MM.1S (cell line): ENCODE measurements at regions not wholly inside any gene's neighbourhood (a gene's known extent, or its start where the extent isn't known, plus 50 kb on each side); places are given as distances from the start of the nearest gene placed in this dataset.

Source experiments
- DNase-seq: peaks from one replicate; pipeline ENCODE4 v3.0.0-alpha.2; 2015
- H2AFZ ChIP-seq: fragments of 300-600 bp; sonication (generic); 2 replicates; pipeline ENCODE4 v1.6.0; 2016; ENCODE audit warnings: antibody characterized with exemption, low read length
- H3F3A ChIP-seq: fragments of 300-600 bp; sonication (generic); 2 replicates; pipeline ENCODE4 v1.6.1; 2016; ENCODE audit warnings: mild to moderate bottlenecking, antibody characterized with exemption, low read length, moderate library complexity, mixed read lengths; ENCODE audit not compliant: insufficient read depth
- H3K27ac ChIP-seq: fragments of 300-600 bp; sonication (generic); 2 replicates; pipeline ENCODE4 v1.5.1; 2016; ENCODE audit warnings: mild to moderate bottlenecking, low read length
- H3K27me3 ChIP-seq: fragments of 300-600 bp; sonication (generic); replicated peaks from 2 replicates; pipeline ENCODE4 v1.6.0; 2016; ENCODE audit warnings: low read length; ENCODE audit not compliant: insufficient read depth
- H3K36me3 ChIP-seq: fragments of 300-600 bp; sonication (generic); replicated peaks from 2 replicates; pipeline ENCODE4 v1.6.1; 2016; ENCODE audit warnings: mild to moderate bottlenecking, low read length, mixed read lengths; ENCODE audit not compliant: insufficient read depth
- H3K4me1 ChIP-seq: fragments of 300-600 bp; sonication (generic); 2 replicates; pipeline ENCODE4 v1.6.1; 2016; ENCODE audit warnings: low read length, mixed read lengths
- H3K4me2 ChIP-seq: fragments of 300-600 bp; sonication (generic); 2 replicates; pipeline ENCODE4 v1.6.0; 2016; ENCODE audit warnings: low read depth, low read length
- H3K4me3 ChIP-seq: fragments of 300-600 bp; sonication (generic); 2 replicates; pipeline ENCODE4 v1.5.1; 2016; ENCODE audit warnings: low read length, mixed read lengths
- H3K79me2 ChIP-seq: fragments of 300-600 bp; sonication (generic); 2 replicates; pipeline ENCODE4 v1.6.1; 2016; ENCODE audit warnings: mixed run types, low read length, mixed read lengths
- H3K9ac ChIP-seq: fragments of 300-600 bp; sonication (generic); 2 replicates; pipeline ENCODE4 v1.6.1; 2016; ENCODE audit warnings: low read length, mixed read lengths
- H3K9me2 ChIP-seq: fragments of 300-600 bp; sonication (generic); replicated peaks from 2 replicates; pipeline ENCODE4 v1.6.1; 2016; ENCODE audit warnings: mild to moderate bottlenecking, low read length, mixed read lengths; ENCODE audit not compliant: insufficient read depth
- H3K9me3 ChIP-seq: fragments of 300-600 bp; sonication (generic); replicated peaks from 2 replicates; pipeline ENCODE4 v1.6.1; 2016; ENCODE audit warnings: mild to moderate bottlenecking, low read length, mixed read lengths; ENCODE audit not compliant: insufficient read depth
- H4K20me1 ChIP-seq: fragments of 300-600 bp; sonication (generic); 2 replicates; pipeline ENCODE4 v1.6.1; 2016; ENCODE audit warnings: mild to moderate bottlenecking, low read length, moderate library complexity, mixed read lengths; ENCODE audit not compliant: insufficient read depth
- EZH2 ChIP-seq: fragments of 300-600 bp; sonication (generic); optimal IDR thresholded peaks from 2 replicates; pipeline ENCODE3; 2017; ENCODE audit warnings: low read depth, mild to moderate bottlenecking, antibody characterized with exemption, low read length, mixed read lengths
- EZH2phosphoT487 ChIP-seq: fragments of 300-600 bp; sonication (generic); IDR thresholded peaks from 2 replicates; pipeline ENCODE4 v1.6.1; 2018; ENCODE audit warnings: antibody characterized with exemption, low read length
- TF ChIP-seq, protein P1 (sequence below): fragments of 300-600 bp; sonication (generic); IDR thresholded peaks from 2 replicates; pipeline ENCODE4 v1.5.1; 2016; ENCODE audit warnings: antibody characterized with exemption, low read length, mixed read lengths

GRCh38 chr19:29399804-29400203 is 126.0 kb upstream of the VSTM2B start:
- Histone ChIP-seq H3K4me2 (no peak overlapping the region), H2AFZ (no peak overlapping the region), H3F3A (no peaks in the 10 kb centered on the region), H3K9me2 (no peaks in the 10 kb centered on the region), H3K36me3 (no peaks in the 10 kb centered on the region), H3K4me3 (no peak overlapping the region), H3K27me3 (peaks cover 41% of the 10 kb centered on the region; the same call in 1 of the 2 replicates), H3K4me1 (no peaks in the 10 kb centered on the region), H3K9me3 (no peaks in the 10 kb centered on the region), H3K79me2 (no peaks in the 10 kb centered on the region), H3K9ac (no peak overlapping the region), H4K20me1 (no peaks in the 10 kb centered on the region), H3K27ac (no peak overlapping the region)
- TF ChIP-seq, protein P1, sequence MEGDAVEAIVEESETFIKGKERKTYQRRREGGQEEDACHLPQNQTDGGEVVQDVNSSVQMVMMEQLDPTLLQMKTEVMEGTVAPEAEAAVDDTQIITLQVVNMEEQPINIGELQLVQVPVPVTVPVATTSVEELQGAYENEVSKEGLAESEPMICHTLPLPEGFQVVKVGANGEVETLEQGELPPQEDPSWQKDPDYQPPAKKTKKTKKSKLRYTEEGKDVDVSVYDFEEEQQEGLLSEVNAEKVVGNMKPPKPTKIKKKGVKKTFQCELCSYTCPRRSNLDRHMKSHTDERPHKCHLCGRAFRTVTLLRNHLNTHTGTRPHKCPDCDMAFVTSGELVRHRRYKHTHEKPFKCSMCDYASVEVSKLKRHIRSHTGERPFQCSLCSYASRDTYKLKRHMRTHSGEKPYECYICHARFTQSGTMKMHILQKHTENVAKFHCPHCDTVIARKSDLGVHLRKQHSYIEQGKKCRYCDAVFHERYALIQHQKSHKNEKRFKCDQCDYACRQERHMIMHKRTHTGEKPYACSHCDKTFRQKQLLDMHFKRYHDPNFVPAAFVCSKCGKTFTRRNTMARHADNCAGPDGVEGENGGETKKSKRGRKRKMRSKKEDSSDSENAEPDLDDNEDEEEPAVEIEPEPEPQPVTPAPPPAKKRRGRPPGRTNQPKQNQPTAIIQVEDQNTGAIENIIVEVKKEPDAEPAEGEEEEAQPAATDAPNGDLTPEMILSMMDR, result no peak
- TF ChIP-seq EZH2phosphoT487 (no peak), EZH2 (no peak)
- DNase-seq, result no peak

DNA sequence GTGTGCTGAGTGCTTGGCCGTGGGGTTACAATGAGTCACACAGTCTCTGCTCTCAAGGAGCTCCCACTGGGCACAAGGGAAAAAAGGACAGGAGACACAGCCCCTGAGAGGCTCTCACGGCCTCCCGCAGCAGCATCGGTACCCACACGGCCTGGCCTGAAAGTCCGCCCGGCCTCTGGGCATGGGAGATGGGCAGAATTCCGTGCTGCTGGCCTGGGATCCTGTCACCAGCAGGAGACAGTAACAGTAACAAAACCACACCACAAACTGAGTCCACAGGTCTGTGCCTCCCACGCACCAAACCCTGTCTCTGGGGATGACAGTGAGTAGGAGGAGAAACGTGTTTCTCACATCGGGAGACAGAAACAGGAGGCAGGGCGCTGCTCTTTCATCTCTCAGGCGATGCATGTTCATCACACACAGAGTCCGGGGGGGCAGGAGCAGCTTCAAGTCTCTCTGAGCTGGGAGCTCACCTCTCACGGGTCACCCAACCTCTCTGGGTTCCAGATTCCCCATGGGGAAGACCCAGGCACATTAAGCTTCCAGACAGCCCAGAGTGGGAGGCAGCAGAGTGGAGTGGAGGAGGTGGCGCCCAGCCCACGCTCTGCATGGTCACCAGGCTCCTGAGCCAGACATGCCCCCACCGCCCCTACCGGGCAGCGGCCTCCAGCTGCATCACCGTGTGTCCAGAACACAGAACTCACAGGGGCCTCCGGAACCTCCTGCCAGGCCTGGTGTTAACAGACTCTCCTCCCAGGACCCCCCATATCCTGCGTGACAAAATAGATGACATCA is 124.7 kb upstream of the VSTM2B start:
- TF ChIP-seq, protein P1, result no peak
- TF ChIP-seq EZH2, result no peak
- no peak for TF ChIP-seq EZH2phosphoT487

DNA sequence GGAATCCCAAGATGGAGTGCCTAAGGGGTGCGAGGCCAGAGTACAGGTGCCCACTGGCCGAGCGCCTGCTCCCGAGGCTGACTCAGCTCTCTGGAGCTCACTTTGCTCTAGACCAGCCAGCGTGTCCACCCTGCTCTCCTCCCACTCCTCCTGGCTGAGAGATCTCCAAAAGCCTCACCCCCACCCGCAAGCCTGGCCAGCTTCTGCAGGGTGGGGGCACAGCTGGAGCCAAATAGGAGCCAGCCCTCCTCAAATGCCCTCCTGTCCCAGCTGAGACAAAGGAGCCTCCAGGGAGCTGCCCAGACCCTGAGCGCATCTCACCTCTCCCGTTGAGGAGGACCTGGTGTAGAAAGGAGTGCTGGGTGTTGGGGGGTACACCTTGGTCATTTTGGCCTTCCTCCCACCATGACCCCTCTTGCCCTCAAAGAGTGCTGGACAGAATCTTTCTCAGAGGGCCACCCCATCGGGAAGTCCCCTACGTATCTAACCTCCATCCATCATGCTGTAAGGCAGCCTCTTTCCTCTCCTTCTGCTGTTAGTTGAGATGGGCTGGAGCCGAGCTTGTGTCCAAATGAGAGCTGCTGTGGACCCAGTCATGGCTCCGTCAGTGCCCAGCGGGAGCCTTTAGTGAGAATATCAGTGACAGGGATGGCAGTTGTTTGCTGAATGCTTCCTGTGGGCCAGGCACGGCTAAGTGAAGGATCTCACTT is 123.9 kb upstream of the VSTM2B start:
- peaks cover 54% of the 10 kb centered on the region for H3K27me3 ChIP-seq
- H2AFZ ChIP-seq, result no peak overlapping the region
- H3F3A ChIP-seq, result no peaks in the 10 kb centered on the region
- H3K9me2 ChIP-seq, result no peaks in the 10 kb centered on the region
- no peak overlapping the region for H3K9ac ChIP-seq
- H3K4me3 ChIP-seq, result no peak overlapping the region
- TF ChIP-seq, protein P1, result no peak
- no peak for TF ChIP-seq EZH2phosphoT487
- TF ChIP-seq EZH2, result no peak
- DNase-seq, result no peak
- no peak overlapping the region for H3K4me2 ChIP-seq
- H3K27ac ChIP-seq, result no peak overlapping the region
- H4K20me1 ChIP-seq, result no peaks in the 10 kb centered on the region
- H3K9me3 ChIP-seq, result no peaks in the 10 kb centered on the region
- no peaks in the 10 kb centered on the region for H3K4me1 ChIP-seq
- no peaks in the 10 kb centered on the region for H3K79me2 ChIP-seq
- H3K36me3 ChIP-seq, result no peaks in the 10 kb centered on the region

More for the DNA sequence above, 124.7 kb upstream of the VSTM2B start:
- Histone ChIP-seq H3K4me2 (no peak overlapping the region), H3K9ac (no peak overlapping the region), H3K4me1 (no peaks in the 10 kb centered on the region), H3K27ac (no peak overlapping the region), H2AFZ (no peak overlapping the region), H3K4me3 (no peak overlapping the region), H4K20me1 (no peaks in the 10 kb centered on the region), H3K79me2 (no peaks in the 10 kb centered on the region), H3K9me3 (no peaks in the 10 kb centered on the region), H3K27me3 (peaks cover 53% of the 10 kb centered on the region), H3F3A (no peaks in the 10 kb centered on the region), H3K9me2 (no peaks in the 10 kb centered on the region), H3K36me3 (no peaks in the 10 kb centered on the region)
- DNase-seq, result no peak
